ENCODE measurements at regions not wholly inside any gene's neighbourhood (a gene's known extent, or its start where the extent isn't known, plus 50 kb on each side); places are given as distances from the start of the nearest gene placed in this dataset.
A peak's percentile ranks its signal among the peaks of the same experiment; 100 is the strongest.
"Not testable (repeated sequence)": the region's sequence is repeated elsewhere in the genome, so short reads cannot be mapped to it uniquely, and the experiment has no call there.

DNA sequence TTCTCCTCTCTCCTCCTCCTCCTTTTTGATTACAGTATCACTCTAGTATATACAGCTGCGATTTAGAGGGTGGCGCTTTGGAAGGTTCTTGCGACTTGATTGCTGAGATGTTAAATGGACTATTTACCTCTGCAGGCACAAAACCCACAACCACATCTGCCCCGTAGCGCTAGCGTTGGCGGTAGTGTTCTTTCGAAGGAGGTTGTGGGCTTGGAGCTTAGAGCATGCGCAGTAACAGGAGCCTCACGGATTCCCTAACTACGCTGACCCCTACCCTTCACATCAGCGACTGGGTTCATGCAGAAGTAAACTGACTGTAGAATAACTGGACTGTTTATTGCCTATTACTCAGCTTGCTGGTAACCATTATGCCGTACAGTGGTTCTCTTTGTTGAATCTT, 58.0 kb downstream of the CGGBP1 start:
- DNase-seq: no peak

DNA sequence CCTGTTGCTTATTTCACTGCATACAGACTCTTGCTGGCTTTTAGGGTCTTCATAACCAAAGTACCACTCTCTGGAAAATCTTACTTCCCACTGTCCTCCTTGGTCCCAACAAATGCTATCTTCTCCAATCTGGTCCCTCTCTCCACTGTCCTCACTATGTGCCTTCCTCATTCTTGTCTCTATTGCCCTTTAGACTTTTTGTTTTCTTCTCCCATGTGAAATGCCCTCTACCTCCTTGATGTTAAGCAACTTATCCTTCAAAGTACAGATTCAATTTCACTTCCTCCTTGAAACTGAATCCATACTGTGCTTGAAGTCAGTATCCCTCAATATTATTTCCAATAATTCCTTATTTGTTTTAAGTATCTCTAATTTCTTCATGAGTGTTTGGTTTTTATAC, 60.8 kb downstream of the CGGBP1 start:
- DNase-seq: no peak

DNA sequence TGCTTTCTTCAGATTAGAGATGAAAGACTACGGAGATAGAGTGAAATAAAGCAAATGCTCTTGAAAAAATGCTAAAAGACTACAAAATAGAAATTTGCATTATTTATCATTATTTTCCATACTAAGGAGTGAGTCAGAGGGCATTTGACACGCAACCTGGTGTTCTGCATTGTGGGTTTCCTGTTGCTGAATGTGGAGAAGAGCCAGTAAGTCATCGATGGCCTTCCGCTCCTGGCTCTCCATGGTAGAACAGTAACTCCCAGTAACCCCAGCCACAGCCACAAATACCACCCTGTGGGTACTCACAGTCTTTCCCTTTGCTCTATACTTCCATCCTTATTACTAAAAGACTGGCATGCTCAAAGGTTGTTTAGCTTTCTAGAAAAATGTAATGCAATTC, 61.5 kb downstream of the CGGBP1 start:
- DNase-seq: no peak

DNA sequence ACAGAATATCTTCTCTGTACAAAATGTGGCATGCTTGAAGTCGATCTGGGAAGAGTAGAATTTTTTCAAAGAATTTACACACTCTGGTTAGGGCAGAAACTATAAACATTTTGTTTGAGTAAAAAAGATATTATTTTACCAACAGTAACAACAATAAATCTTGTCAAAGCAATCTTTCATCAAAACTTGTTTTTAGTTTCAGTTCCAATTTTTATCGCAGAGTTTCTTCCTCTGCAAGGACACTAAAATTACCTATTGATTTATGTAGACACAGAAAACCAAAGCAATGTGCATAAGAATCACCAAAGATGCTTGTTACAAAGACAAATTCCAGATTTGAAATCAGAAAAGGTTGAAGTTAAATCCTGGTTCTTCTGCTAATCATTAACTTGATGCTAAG, 61.9 kb downstream of the CGGBP1 start:
- DNase-seq: no peak

DNA sequence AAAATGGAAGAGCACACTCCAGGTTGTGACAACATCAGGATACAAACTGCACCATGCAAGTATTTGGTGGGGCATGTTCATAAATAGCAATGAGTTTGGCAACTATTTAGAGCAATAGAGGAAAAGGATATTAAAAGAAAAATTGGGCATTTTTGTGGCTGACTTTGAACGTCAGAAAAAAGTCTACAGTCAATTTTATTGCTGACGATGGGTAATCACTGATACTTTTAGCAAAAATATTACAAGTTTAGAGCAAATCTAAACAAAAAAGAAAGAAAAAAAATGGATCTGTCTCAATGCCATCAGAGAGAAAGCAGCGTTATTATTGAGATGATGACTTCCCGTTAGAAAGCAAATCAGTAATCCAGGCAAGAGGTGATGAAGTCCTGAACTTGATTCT, 65.2 kb downstream of the CGGBP1 start:
- DNase-seq: no peak

DNA sequence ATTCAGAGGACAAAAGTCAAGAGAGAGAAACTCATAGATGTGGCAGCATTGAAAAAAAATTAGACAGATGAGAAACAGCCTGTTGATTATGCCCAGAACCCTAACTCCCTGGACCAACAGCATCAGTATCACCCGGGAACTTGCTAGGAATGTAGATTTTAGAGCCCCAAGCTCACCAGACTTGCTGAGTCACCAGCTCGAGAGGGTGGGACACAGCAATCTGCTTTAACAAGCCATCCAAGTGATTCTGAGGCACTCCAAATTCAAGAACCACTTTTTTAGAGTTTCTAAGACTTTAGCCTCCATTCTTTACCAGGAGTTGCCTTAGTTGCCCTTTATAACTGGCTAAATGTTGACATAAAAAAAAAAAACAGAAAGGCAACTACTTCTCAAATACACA, 70.9 kb downstream of the CGGBP1 start:
- DNase-seq: no peak

DNA sequence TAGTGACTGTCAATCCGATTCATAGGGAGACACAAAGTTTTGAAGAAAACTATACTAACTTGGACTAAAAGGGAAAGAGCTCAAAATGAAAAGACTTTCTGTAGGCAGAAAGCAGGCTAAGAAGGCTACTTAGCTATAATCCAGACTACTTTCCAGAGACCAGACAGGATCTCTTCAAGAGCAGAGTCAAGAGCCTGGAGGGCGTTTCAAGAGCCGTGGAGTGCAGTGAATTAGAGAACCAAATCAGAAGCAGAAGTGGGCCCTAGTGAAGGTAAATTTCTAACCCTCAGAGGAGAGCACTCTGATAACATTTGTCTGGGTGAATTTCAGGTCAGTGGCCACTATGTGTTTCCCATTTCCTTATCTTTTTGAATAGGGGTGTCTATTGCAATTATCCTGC, 76.4 kb downstream of the CGGBP1 start:
- peak; percentile 1 to 64 (median 20) for DNase-seq

DNA sequence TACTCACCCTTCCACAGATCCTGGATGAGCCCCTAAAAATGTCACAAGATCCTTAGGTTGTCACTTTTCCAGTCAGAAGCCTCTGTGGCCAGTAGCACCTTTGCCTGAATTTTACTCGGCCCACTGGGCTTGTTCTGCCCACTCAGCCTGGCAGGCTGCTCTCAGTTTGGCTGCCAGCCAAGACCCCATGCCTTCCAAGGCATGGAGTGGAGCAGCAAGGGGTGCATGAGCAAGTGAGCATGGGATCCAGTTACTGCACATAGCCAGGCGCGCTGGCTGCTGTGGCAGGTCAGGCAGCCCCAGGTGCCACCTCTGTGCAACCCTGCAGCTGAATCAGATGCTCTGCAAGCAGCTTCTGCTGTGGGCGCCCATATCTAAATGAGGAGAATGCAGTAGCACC, 79.3 kb downstream of the CGGBP1 start:
- DNase-seq: no peak

DNA sequence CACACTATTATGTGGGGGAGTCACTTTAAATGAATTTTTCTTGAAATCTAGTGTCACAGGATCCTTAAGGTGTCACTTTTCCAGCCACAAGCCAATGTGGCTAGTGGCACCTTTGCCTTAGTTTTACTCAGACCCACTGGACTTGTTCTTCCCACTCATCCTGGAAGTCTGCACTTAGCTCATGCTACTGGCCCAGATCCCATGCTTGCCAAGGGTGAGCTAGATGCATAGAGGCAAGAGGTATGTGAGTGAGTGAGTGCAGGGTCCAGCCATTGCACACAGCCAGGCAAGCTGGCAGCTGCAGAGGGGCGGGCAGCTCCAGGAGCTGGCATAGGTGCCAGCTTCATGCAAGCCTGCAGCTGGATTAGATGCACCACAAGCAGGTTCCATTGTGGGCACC, 81.0 kb downstream of the CGGBP1 start:
- no peak for DNase-seq

DNA sequence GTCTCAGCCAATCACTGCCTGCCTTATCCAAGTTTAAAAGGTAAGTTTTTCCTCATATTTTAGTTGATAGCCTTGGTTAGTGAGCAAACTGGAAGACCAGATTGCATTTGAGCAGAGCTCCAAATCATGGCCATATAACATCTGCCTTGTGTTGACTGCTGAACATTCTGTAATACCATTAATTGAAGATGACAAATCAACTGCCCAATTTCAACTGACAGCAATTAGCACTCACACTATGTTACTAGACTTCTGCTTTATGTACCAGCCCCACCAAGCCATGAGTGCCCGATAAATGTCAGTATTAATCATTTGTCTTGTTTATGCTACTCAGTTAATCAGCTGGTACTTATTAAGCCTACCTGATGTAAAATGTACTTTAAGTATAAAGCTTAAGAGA, 83.1 kb downstream of the CGGBP1 start:
- peak in 2 of 3 experiments; percentile 65 to 90 for DNase-seq

DNA sequence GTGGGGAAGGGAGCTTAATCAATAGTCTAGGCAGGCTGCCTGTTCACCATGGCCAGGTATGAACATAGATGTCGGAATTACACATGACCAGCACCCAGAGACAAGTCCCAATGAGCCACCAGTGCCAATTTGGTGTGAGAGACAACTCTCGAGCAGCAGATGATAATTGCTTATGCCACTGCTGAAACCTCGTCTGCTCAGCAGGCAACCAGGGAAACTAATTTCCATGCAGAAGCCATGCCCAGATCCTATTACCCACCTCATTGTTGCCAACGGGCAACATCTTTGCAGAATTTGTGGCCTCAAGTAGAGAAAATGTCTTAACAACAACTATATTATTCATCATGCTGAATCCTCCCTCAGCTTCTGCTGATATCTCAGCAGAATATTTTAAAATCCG, 84.9 kb downstream of the CGGBP1 start:
- DNase-seq: peak in 1 of 3 experiments; percentile 15

DNA sequence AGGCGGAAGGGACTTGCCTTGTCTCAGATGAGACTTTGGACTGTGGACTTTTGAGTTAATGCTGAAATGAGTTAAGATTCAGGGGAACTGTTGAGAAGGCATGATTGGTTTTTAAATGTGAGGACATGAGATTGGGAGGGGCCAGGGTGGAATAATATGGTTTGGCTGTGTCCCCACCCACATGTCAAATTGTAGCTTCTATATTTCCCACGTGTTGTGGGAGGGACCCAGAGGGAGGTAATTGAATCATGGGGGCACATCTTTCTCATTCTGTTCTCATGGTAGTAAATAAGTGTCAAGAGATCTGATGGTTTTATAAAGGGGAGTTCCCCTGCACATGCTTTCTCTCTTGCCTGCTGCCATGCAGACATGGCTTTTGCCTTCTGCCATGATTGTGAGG, 89.2 kb downstream of the CGGBP1 start:
- DNase-seq: no peak

DNA sequence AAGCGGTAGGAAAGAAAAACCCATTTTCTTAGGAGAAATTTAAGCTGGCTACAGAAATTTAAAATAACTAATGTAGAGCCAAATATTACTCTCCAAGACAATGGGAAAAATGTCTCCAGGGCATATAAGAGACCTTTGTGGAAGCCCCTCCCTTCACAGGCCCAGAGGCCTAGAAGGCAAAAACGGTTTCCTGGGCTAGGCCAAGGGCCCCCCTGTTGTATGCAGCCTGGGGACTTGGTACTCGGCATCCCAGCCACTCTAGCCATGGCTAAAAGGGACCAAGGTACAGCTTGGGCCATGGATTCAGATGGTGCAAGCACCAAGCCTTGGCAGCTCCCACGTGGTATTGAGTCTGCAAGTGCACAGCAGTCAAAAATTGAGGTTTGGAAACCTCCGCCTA, 90.1 kb downstream of the CGGBP1 start:
- DNase-seq: no peak

DNA sequence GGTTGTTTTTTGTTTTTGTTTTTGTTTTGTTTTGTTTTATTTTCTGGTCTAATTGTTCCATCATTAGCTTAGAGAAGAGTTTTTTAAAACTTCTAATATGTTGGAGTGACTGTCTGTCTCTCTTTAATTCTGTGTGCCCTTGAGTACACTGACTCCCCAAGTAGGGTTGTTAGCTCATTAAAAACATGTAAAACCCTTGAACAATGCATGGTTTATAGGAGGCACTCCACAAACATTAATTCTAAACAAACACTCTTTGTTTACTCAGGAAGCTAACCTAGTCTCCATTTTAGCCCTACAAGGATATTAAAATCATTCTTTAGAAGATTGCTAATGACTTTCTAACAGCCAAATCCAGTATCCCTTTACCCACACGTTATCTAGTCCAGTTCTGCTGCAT, 100.5 kb downstream of the CGGBP1 start:
- DNase-seq: peak in 1 of 3 experiments; percentile 75

DNA sequence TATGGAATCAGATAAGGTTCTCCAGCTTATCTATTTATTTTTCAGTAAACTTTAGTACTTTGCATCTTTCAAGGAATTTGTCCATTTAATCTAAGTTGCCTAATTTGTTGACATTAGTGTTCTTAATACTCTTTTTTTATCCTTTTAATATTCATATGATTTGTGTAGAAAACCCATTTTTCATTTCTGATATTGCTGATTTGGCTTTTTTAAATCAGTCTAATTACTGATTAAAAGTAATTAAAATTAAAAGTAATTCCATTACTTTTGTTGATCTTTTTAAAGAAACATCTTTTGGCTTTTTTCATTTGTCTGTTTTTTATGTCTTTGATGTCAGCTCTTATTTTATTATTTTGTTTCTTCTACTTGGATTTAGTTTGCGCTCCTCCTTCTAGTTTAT, 101.2 kb downstream of the CGGBP1 start:
- no peak for DNase-seq

DNA sequence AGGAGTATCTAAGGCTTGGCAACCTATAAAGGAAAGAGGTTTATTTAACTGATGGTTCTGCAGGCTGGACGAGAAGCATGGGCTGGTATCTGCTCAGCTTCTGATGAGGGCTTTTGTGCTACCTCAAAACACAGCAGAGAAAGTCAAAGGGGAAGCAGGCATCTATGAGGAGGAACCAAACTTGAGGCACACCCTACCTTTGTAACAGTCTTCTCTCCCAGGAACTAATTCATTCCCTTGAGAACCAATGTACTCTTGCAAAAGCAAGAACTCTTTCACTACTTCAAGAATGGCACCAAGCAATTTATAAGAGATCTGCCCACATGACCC, 109.0 kb downstream of the CGGBP1 start:
- no peak for DNase-seq

DNA sequence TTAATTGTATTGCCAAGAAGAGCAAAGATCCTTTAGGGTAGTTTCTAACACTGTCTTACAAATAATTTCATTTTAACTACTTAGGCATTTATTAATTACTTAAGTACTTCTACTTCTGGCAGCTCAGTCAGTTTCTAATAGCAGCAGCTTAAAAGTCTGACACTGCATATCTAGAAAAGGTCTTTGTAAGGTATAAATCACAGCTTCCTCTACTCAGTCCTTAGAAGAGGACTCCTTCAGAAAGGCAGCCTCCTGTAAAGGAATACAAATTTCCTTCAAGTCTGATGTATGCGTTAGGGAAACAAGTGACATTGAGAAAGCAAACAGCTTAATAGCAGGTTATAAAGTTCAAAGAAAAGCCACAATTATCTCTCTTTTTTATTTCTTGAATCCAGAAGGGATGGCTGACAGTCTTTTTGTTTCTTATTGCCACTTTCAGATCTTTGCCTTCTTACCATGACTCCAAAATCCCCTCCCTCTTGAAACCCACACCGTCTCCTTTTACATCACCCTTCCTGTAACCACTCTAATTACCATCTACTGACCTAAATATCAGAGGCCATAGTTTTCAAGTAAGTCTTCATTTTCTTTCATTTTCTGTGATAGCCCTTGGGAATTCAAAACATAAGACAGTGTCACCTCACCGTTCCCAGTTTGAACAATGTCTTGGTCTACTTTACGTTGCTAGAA, 109.5 kb downstream of the CGGBP1 start:
- no peak for DNase-seq

DNA sequence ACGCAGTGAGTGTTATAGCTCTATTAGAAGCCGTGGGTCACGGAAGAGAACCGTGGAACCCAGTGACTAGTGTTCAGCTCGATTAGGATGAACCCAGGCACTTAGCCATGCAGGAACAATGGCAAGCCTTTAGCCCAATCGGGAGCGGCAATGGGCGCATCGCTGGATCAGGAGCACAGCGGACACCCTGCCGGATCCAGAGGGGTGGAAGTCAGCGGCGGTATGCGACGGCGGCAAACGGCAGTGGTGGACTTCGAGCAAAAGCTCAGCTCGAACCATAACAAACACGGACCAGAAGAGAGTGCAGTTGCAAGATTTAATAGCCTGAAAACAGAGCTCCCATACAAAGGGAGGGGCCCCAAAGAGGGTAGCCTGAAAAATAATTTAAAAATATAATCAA, 112.8 kb downstream of the CGGBP1 start:
- not testable (repeated sequence) for DNase-seq

DNA sequence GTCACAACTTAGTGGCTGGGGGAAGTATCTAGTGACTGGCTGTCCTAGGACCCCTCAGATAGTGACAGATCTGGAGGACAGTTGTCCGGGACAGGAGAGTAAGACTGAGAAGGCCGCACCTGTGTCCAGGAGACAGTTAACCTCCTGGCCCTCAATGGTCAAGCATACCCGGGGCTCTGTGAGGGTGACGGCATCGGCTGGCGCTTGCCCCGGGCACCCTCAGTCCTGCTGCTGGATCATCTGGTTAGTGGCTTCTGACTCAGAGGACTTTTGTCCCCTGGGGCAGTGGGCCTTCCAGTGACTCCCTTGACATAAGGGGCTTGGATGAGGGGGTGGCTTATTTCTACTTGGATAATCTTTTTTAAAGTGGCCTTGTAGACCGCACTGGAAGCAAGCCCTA, 116.5 kb downstream of the CGGBP1 start:
- not testable (repeated sequence) for DNase-seq

DNA sequence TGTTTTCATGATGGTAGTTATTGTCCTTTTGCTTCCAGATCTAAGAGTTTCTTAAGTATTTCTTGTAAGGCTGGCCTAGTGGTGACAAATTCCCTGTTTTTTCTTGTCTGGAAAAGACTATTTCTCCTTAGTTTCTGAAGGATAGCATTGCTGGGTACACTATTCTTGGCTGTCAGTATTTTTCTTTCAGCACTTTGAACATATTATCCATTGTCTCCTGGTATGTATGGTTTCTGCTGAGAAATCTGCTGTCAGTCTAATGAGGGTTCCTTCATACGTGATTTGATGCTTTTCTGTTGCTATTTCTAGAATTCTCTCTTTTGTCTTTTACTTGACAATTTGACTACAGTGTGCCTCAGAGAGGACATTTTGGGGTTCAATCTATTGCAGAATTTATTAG, 134.3 kb downstream of the CGGBP1 start:
- DNase-seq: no peak

DNA sequence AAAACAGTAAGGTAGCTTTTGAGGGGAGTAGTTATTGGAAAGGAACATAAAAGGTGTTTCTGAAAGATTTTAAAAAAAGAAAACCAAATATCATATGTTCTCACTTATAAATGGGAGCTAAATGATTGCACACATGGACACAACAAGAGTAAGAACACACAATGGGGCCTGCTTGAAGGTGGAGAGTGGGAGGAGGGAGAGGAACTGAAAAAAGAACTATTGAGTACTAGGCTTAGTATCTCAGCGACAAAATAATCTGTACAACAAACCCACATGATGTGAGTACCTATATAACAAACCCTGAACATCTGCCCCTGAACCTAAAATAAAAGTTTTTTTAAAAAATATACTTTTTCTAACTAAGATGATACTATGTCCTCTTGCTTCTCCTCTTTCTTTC, 138.3 kb downstream of the CGGBP1 start:
- DNase-seq: no peak

DNA sequence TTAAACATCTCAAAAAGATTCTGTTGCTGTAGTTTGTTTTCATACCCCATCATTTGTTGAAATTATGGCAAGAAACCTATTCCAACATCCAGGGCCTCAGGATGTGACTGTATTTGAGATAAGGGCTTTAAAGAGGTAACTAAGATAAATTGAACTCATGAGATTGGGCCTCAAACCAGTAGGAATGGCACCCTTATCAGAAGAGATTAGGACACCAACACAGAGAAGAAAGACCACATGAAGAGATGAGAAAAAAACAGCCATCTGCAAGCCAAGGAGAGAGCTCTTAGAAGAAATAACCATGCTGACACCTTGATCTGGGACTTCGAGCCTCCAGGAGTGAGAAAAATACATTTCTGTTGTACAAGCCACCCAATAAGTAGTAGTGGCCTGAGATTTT, 157.7 kb downstream of the CGGBP1 start:
- DNase-seq: no peak

DNA sequence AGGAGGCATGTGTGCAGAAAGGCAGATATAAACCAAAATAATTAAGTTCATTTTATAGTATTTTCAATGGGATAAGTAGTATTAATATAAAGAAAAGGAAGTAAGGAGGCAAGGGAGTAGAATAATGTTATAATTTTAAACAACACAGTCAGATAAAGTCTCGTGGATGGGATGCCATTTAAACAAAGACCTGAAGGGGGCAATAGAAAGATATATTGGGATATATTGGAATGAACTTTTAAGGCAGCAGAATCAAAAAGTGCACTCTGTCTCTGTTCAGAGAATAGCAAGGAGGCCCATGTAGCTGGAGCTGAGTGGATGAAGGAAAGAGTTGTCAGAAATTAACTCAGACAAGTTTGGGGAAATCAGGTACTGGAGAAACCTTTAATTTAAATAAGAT, 158.7 kb downstream of the CGGBP1 start:
- DNase-seq: no peak

DNA sequence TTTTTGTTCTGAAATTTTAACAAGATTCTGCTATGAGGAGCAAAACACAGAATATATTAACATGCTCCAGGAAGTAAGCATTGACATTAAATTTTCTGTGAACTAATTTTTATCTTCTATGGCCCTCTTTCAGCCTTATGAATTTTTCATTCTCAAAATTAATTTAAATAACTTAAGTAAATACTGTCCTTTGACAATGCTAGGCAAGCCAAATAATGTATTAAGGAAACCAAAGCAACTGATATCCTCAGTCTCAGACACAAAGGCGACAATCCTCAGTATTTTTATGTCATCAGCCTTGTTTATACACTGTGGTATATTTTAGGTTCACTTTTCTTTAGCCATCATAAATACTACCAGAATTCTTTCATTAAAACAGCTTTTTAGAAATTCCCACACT, 159.8 kb downstream of the CGGBP1 start:
- DNase-seq: no peak

DNA sequence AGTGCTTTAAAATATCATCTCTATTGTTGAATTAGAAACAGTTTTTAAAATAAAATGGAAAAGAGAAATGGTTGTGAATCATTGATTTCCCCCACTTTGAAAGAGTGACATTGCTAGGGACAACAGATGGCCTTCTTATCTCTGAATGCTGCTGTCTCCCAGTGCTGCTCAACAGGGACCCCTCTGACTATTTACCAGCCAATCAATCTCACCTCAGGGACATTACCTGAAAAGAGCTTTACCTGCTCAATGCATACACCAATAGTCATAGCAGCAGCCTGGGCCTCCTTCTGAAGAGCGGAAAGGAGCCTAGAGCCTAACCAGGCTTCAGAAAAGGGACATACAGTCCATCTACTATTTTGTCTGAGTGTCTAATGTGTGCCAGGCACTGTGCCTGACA, 162.8 kb downstream of the CGGBP1 start:
- no peak for DNase-seq

DNA sequence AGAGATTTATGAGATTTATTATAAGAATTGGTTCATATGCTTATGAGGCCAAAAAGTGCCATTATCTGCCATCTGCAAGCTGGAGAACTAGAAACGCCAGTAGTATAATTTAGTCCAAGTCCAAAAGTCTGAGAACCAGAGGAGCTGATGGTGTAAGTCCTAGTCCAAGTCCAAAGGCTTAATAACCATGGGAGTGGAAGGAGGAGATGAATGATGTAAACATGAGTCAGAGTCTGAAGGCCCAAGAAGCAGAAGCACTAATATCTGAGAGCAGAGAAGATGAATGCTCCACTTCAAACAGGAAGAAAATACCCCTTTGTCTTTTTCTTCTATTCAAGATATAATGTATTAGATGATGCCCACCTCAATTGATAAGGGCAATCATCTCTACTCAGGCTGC, 185.7 kb downstream of the CGGBP1 start:
- no peak for DNase-seq
